Thyroid gland (tissue), 4 donors: ENCODE measurements at regions not wholly inside any gene's neighbourhood (a gene's known extent, or its start where the extent isn't known, plus 50 kb on each side); places are given as distances from the start of the nearest gene placed in this dataset.

Experiments
- DNase-seq, 2 donors: peaks; one replicate each; pipeline ENCODE4 v3.0.0-alpha.2; 2019
- H3K27ac ChIP-seq, 3 donors: fragments of 200-600 bp; sonication (generic); 1 replicate in 2 of 3; 2 replicates in 1 of 3; pipeline ENCODE4 v1.5.1; 2016 to 2019; ENCODE audit warnings: mild to moderate bottlenecking in 1 of 3, moderate library complexity in 1 of 3
- H3K27me3 ChIP-seq: fragments of 200-600 bp; sonication (generic); one replicate; pipeline ENCODE4 v1.5.1; 2019
- H3K36me3 ChIP-seq, 2 donors: fragments of 200-600 bp; sonication (generic); one replicate each; pipeline ENCODE4 v1.5.1; 2016 to 2019
- H3K4me1 ChIP-seq, 2 donors: fragments of 200-600 bp; sonication (generic); one replicate each; pipeline ENCODE4 v1.5.1; 2017 to 2019
- H3K4me3 ChIP-seq, 3 donors: fragments of 200-600 bp; sonication (generic); replicated peaks in 1 of 3; 1 replicate in 2 of 3; 2 replicates in 1 of 3; pipeline ENCODE4 v1.5.1; 2016; ENCODE audit warnings: mild to moderate bottlenecking in 1 of 3
- H3K9me3 ChIP-seq: fragments of 200-600 bp; sonication (generic); one replicate; pipeline ENCODE4 v1.5.1; 2017
- POLR2A ChIP-seq, 2 donors: fragments of 450-650 bp; IDR thresholded peaks; one replicate each; pipeline ENCODE4 v1.6.1; 2017; ENCODE audit warnings: antibody characterized with exemption in 2 of 2, mild to moderate bottlenecking in 2 of 2, moderate library complexity in 1 of 2
- WGBS, 2 donors: methylation state at CpG; one replicate each; pipeline ENCODE4 v1.1.5; 2017; 5-methylcytosine and 5-hydroxymethylcytosine counted together
- intact Hi-C: fragments of 100-400 bp; cut with DNase I; formaldehyde crosslinking; loops from one replicate; pipeline ENCODE4 v1.15.1; 2023
- TF ChIP-seq, protein P1 (sequence below), 6 experiments: fragments of 200-600 bp in 3 of 6; fragments of 450-650 bp in 3 of 6; sonication (generic) in 3 of 6; IDR thresholded peaks; one replicate each; pipeline ENCODE4 v1.5.1; 2016 to 2019; ENCODE audit warnings: antibody characterized with exemption in 6 of 6, mild to moderate bottlenecking in 2 of 6, inconsistent platforms in 1 of 6, moderate library complexity in 1 of 6

DNA sequence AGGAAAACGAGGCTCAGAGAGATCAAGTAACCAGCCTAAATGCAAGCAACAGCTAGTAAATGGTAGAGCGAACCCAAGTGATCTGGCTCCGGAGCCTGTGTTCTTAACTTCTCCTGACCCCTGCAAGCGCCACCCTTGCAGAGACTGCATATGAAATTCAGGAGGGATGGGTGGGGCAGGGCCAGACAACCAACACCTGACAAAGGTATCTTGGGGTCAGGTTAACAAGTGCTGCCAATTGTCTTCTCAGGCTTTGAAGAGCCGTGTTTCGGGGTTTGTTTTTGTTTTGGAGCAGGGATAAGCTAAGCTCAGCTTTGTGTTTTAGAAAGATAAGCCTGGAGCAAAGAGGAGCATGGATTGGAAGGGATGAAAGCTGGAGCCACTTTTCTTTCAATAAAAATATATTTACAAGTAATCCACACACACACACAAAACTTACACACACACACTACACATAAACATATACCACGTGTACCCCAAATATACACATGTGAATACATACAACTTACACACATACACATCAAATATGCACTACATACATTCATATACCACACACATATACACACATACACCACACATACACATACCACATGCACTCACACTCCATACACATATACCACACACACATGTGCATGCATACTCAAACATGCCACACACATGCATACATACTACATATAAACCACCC, 722.0 kb downstream of the DIAPH3 start:
- TF ChIP-seq, protein P1, sequence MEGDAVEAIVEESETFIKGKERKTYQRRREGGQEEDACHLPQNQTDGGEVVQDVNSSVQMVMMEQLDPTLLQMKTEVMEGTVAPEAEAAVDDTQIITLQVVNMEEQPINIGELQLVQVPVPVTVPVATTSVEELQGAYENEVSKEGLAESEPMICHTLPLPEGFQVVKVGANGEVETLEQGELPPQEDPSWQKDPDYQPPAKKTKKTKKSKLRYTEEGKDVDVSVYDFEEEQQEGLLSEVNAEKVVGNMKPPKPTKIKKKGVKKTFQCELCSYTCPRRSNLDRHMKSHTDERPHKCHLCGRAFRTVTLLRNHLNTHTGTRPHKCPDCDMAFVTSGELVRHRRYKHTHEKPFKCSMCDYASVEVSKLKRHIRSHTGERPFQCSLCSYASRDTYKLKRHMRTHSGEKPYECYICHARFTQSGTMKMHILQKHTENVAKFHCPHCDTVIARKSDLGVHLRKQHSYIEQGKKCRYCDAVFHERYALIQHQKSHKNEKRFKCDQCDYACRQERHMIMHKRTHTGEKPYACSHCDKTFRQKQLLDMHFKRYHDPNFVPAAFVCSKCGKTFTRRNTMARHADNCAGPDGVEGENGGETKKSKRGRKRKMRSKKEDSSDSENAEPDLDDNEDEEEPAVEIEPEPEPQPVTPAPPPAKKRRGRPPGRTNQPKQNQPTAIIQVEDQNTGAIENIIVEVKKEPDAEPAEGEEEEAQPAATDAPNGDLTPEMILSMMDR (IDR thresholded peaks at IDR 0.05): no peak
- no peak for TF ChIP-seq POLR2A (IDR thresholded peaks at IDR 0.05)
- intact Hi-C loops: no loop called here

DNA sequence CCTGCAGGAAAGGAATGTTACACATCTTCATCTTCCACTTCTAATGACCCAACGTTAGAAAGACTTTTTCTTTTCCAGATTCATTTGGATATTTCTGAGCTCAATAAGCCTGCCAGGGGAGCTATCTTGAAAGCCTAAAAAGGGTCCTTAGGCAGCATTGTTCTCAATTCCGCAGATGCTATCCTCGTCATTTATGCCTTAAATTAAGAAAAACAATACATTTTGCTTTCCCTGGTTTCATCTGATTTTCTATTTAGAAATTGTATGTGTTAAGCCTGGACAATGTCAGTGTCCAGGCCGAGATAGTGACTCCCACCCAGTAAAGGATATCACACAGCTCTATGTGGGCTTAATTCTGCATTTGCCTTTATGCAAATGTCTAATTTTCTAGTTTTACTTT, 721.3 kb downstream of the DIAPH3 start:
- TF ChIP-seq, protein P1 (IDR thresholded peaks at IDR 0.05): no peak
- TF ChIP-seq POLR2A (IDR thresholded peaks at IDR 0.05): no peak
- H3K4me1 ChIP-seq: peaks cover 0 to 2% of the 10 kb centered on the region in 2 donors
- no peaks in the 10 kb centered on the region for H3K36me3 ChIP-seq
- intact Hi-C loops: no loop called here
- H3K27ac ChIP-seq: no peak overlapping the region
- no peak for DNase-seq
- H3K9me3 ChIP-seq: no peaks in the 10 kb centered on the region
- no peaks in the 10 kb centered on the region for H3K27me3 ChIP-seq
- no peak overlapping the region for H3K4me3 ChIP-seq
- WGBS, 2 donors: 76 to 84% methylated on average over 4 of the region's 4 CpGs

More for the DNA sequence above, 722.0 kb downstream of the DIAPH3 start:
- DNase-seq: no peak
- WGBS, 2 donors: 66 to 74% methylated on average over 7 of the region's 7 CpGs
- H3K4me1 ChIP-seq: peaks cover 0 to 2% of the 10 kb centered on the region in 2 donors
- H3K9me3 ChIP-seq: no peaks in the 10 kb centered on the region
- H3K27me3 ChIP-seq: no peaks in the 10 kb centered on the region
- no peak overlapping the region for H3K4me3 ChIP-seq
- no peak overlapping the region for H3K27ac ChIP-seq
- H3K36me3 ChIP-seq: no peaks in the 10 kb centered on the region

DNA sequence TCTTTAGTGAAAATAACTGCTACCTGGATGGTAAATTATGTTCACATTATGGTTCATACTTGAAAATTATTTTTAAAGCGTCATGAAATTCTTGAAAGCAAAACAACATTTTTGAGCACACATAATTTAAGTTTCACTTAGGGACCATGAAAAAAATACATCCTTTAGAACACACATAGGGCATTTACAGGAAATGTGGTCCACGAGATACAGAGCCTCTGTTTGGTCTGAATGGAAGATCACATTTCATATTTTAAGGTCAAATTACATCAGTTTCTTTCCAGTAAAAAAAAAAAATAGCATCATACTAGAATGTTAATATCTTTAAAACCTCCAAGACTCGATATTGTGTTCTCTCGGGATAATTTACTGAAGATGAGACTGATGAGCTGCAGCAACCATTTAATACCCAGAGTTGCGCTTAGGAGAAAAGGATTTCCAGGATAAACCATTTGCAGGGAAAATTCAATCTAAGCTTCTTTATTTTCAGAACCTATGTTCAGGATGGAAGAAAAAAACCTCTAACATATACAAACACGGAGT, 720.7 kb downstream of the DIAPH3 start:
- DNase-seq: no peak
- Histone ChIP-seq H3K27ac (no peak overlapping the region), H3K36me3 (no peaks in the 10 kb centered on the region), H3K9me3 (no peaks in the 10 kb centered on the region), H3K4me3 (no peak overlapping the region), H3K27me3 (no peaks in the 10 kb centered on the region), H3K4me1 (peaks cover 0 to 2% of the 10 kb centered on the region in 2 donors)
- TF ChIP-seq, protein P1 (IDR thresholded peaks at IDR 0.05): no peak
- no peak for TF ChIP-seq POLR2A (IDR thresholded peaks at IDR 0.05)
- intact Hi-C loops: no loop called here
- WGBS, 2 donors: 60 to 70% methylated on average over 6 of the region's 6 CpGs

DNA sequence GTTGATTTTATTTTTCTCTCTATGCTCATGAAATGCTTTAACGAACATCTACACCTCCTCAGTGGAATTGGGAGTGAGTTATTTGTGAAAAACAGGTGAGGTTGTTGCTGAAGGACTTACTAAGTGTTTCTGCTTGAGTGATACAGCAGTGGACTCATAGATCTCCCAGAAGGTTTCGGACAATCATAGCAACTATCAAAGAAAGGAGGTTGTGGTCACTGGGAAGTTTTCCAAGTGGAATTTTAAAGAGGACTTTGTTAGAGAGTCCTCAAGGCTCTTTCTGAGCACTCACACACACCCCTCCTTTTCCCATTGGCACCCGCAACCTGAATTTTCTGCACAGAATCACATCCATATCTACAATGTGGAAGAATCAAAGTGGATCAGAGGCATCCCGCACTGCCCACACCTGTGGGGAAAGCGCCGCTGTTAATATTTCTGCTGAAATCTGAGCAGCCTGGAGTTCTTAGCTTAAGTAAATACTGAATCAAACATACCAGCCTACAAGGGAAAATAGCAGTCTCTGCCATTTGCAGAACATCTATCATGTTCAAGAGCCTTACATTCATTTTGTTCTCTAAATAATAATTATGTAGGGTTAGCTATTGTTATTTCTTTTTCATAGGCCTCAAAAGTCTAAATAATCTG, 719.4 kb downstream of the DIAPH3 start:
- no peaks in the 10 kb centered on the region for H3K9me3 ChIP-seq
- peaks cover 0 to 2% of the 10 kb centered on the region in 2 donors for H3K4me1 ChIP-seq
- DNase-seq: peak in 1 of 2 donors; percentile 27
- no peak overlapping the region for H3K27ac ChIP-seq
- TF ChIP-seq, protein P1 (IDR thresholded peaks at IDR 0.05): no peak
- no peak for TF ChIP-seq POLR2A (IDR thresholded peaks at IDR 0.05)
- no peak overlapping the region for H3K4me3 ChIP-seq
- 23 to 27% methylated on average over 6 of the region's 6 CpGs for WGBS, 2 donors
- intact Hi-C loops: no loop called here
- no peaks in the 10 kb centered on the region for H3K27me3 ChIP-seq
- H3K36me3 ChIP-seq: no peaks in the 10 kb centered on the region

DNA sequence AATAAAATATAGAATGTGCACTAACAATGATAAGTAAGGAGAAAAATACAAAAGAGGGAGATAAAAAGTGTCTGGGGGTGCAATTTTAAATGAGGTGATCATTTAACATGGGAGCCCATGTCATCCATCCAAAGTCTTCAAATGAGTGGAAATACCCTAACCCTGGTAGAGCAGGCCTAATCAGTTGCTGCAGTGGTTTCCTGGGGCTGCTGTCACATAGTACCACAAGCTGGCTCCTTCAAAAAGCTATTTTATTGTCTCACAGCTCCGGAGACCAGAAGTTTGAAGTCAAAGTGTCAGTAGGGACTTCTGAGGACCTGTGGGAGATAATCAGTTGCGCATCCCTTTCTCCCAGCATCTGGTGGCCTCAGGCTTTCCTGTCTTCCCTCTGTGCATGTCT, 717.9 kb downstream of the DIAPH3 start:
- Histone ChIP-seq H3K27me3 (no peaks in the 10 kb centered on the region), H3K27ac (no peak overlapping the region), H3K9me3 (no peaks in the 10 kb centered on the region), H3K4me1 (peaks cover 0 to 2% of the 10 kb centered on the region in 2 donors), H3K36me3 (no peaks in the 10 kb centered on the region), H3K4me3 (no peak overlapping the region)
- TF ChIP-seq, protein P1 (IDR thresholded peaks at IDR 0.05): no peak
- no peak for TF ChIP-seq POLR2A (IDR thresholded peaks at IDR 0.05)
- WGBS, 2 donors: 81 to 82% methylated on average over 2 of the region's 2 CpGs
- DNase-seq: no peak
- intact Hi-C loops: no loop called here
